ENCODE measurements at regions not wholly inside any gene's neighbourhood (a gene's known extent, or its start where the extent isn't known, plus 50 kb on each side); places are given as distances from the start of the nearest gene placed in this dataset.

DNA sequence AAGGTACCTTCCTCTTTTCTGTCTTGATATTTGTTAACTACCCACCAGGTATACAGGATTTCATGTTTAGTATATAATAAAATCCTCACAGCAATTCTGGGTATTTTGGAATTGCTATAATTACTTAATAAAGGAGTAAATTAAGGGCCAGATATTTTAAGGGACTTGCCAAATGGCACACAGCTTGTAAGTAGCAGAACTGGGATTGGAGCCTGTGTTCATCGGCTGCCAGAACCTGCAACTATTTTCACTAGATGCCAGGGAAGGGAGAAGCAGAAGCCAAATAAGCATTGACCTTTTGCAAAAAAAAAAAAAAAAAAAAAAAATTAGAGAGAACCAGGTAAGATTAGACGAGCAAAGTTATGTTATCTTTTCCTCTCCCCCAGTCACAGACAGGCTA is 683.3 kb upstream of the CADM2 start:
- ChIA-PET POLR2A (no interaction called here), CTCF (interaction anchor here (0.8 kb wide), 1 partner anchor 43 kb away, joined by 3 read pairs; no protein-coding TSS in a partner anchor)
- Histone ChIP-seq H3K36me3 (ENCODE audit: control insufficient read depth in 2 of 2, insufficient read depth in 1 of 2, low read length in 2 of 2) (no peaks in the 10 kb centered on the region), H3K27ac (ENCODE audit: extremely low read depth, low read depth, low read length) (no peak overlapping the region), H3K9me3 (ENCODE audit: control insufficient read depth, insufficient read depth, low read depth, low read length) (no peaks in the 10 kb centered on the region), H3K4me3 (ENCODE audit: low read depth, low read length) (no peak overlapping the region), H3K4me1 (ENCODE audit: control insufficient read depth, insufficient read depth, low read length) (no peaks in the 10 kb centered on the region)
- TF ChIP-seq, protein P1, sequence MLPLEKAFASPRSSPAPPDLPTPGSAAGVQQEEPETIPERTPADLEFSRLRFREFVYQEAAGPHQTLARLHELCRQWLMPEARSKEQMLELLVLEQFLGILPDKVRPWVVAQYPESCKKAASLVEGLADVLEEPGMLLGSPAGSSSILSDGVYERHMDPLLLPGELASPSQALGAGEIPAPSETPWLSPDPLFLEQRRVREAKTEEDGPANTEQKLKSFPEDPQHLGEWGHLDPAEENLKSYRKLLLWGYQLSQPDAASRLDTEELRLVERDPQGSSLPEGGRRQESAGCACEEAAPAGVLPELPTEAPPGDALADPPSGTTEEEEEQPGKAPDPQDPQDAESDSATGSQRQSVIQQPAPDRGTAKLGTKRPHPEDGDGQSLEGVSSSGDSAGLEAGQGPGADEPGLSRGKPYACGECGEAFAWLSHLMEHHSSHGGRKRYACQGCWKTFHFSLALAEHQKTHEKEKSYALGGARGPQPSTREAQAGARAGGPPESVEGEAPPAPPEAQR (tag by site-specific recombination; IDR thresholded peaks at IDR 0.05): no peak
- TF ChIP-seq ZNF621 (tag by site-specific recombination; IDR thresholded peaks at IDR 0.05) (no peak), ZNF223 (tag by site-specific recombination; IDR thresholded peaks at IDR 0.05) (no peak)

DNA sequence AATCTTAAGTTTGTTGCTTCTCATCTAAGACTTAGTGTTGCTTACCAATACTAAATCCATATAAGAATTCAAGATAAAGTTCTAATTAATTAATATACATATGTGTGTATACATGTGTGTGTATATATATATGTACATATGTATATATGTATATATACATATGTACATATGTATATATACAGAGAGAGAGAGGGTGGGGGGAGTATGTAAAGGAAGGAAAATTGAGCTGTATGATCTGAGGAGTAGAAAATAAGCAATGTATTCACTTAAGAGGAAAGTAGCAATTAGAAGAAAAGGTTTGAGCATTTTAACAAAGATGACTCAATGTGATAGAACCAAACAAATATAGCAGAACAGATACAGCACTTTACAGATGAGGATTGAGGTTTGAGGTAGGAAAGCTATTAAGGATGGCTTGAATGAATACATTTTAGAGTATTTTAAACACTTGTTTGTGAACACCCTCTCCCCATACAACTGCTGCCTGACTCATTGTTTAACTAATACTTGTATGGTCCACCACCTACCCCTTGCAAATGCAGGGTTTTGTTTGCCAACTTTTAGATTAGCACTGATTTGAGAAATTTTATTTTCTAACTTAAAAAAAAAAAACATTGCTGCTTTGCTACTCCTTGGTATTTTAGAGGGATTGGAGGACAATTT is 681.1 kb upstream of the CADM2 start:
- CTCF ChIA-PET: no interaction called here
- no peaks in the 10 kb centered on the region for H3K36me3 ChIP-seq (ENCODE audit: control insufficient read depth in 2 of 2, insufficient read depth in 1 of 2, low read length in 2 of 2)
- no peaks in the 10 kb centered on the region for H3K9me3 ChIP-seq (ENCODE audit: control insufficient read depth, insufficient read depth, low read depth, low read length)
- no peak overlapping the region for H3K4me3 ChIP-seq (ENCODE audit: low read depth, low read length)
- POLR2A ChIA-PET: no interaction called here
- H3K27ac ChIP-seq (ENCODE audit: extremely low read depth, low read depth, low read length): no peak overlapping the region
- H3K4me1 ChIP-seq (ENCODE audit: control insufficient read depth, insufficient read depth, low read length): no peaks in the 10 kb centered on the region
- no peak for TF ChIP-seq ZNF184 (tag by site-specific recombination; IDR thresholded peaks at IDR 0.05)

DNA sequence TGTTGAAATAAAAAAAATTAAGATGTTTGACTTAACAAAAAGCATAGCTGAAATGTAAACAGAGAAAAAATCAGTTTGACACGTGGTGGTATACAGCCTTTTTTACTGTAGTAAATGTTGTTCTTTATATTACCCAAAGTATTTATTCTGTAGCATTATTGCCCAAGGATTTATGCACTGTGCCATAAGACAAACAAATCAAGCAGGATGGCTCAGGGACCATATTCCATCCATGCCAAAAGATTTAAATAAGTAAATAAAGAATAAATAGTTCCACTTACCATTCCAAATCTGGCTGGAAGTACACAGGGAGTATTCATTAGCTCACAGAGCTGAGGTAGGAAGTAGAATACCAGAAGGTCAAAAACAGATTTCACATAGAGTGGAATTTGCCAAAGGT is 666.7 kb upstream of the CADM2 start:
- H3K4me3 ChIP-seq (ENCODE audit: low read depth, low read length): no peak overlapping the region
- H3K9me3 ChIP-seq (ENCODE audit: control insufficient read depth, insufficient read depth, low read depth, low read length): no peaks in the 10 kb centered on the region
- ChIA-PET POLR2A (no interaction called here), CTCF (no interaction called here)
- no peaks in the 10 kb centered on the region for H3K4me1 ChIP-seq (ENCODE audit: control insufficient read depth, insufficient read depth, low read length)
- H3K27ac ChIP-seq (ENCODE audit: extremely low read depth, low read depth, low read length): no peak overlapping the region
- no peaks in the 10 kb centered on the region for H3K36me3 ChIP-seq (ENCODE audit: control insufficient read depth in 2 of 2, insufficient read depth in 1 of 2, low read length in 2 of 2)
- TF ChIP-seq ZFP69B (tag by site-specific recombination; IDR thresholded peaks at IDR 0.05): no peak
- TF ChIP-seq, protein P2, sequence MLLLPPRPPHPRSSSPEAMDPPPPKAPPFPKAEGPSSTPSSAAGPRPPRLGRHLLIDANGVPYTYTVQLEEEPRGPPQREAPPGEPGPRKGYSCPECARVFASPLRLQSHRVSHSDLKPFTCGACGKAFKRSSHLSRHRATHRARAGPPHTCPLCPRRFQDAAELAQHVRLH (tag by site-specific recombination; IDR thresholded peaks at IDR 0.05): no peak
- no peak for TF ChIP-seq ZFP37 (tag by site-specific recombination; IDR thresholded peaks at IDR 0.05)
- TF ChIP-seq ZNF571 (tag by site-specific recombination; IDR thresholded peaks at IDR 0.05): no peak
- TF ChIP-seq BCL11A (tag by site-specific recombination; IDR thresholded peaks at IDR 0.05; ENCODE audit: low read depth): no peak
- TF ChIP-seq REPIN1 (tag by site-specific recombination; IDR thresholded peaks at IDR 0.05; ENCODE audit: low read depth): no peak
- no peak for TF ChIP-seq ZSCAN16 (tag by site-specific recombination; IDR thresholded peaks at IDR 0.05)
- no peak for TF ChIP-seq ZNF274 (IDR thresholded peaks at IDR 0.05; ENCODE audit: low read length)
- TF ChIP-seq ZNF274 (tag by site-specific recombination; IDR thresholded peaks at IDR 0.05; ENCODE audit: borderline replicate concordance): no peak
- TF ChIP-seq GLIS2 (tag by site-specific recombination; IDR thresholded peaks at IDR 0.05): no peak
- TF ChIP-seq ZFP3 (tag by site-specific recombination; IDR thresholded peaks at IDR 0.05; ENCODE audit: low read depth): no peak
- TF ChIP-seq ZNF404 (tag by site-specific recombination; IDR thresholded peaks at IDR 0.05): no peak
- no peak for TF ChIP-seq ZNF791 (tag by site-specific recombination; IDR thresholded peaks at IDR 0.05)
- TF ChIP-seq, protein P3, sequence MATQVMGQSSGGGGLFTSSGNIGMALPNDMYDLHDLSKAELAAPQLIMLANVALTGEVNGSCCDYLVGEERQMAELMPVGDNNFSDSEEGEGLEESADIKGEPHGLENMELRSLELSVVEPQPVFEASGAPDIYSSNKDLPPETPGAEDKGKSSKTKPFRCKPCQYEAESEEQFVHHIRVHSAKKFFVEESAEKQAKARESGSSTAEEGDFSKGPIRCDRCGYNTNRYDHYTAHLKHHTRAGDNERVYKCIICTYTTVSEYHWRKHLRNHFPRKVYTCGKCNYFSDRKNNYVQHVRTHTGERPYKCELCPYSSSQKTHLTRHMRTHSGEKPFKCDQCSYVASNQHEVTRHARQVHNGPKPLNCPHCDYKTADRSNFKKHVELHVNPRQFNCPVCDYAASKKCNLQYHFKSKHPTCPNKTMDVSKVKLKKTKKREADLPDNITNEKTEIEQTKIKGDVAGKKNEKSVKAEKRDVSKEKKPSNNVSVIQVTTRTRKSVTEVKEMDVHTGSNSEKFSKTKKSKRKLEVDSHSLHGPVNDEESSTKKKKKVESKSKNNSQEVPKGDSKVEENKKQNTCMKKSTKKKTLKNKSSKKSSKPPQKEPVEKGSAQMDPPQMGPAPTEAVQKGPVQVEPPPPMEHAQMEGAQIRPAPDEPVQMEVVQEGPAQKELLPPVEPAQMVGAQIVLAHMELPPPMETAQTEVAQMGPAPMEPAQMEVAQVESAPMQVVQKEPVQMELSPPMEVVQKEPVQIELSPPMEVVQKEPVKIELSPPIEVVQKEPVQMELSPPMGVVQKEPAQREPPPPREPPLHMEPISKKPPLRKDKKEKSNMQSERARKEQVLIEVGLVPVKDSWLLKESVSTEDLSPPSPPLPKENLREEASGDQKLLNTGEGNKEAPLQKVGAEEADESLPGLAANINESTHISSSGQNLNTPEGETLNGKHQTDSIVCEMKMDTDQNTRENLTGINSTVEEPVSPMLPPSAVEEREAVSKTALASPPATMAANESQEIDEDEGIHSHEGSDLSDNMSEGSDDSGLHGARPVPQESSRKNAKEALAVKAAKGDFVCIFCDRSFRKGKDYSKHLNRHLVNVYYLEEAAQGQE (tag by site-specific recombination; IDR thresholded peaks at IDR 0.05): no peak
- TF ChIP-seq KLF1 (tag by site-specific recombination; IDR thresholded peaks at IDR 0.05): no peak
- TF ChIP-seq ZNF223 (tag by site-specific recombination; IDR thresholded peaks at IDR 0.05): no peak
- TF ChIP-seq, protein P4, sequence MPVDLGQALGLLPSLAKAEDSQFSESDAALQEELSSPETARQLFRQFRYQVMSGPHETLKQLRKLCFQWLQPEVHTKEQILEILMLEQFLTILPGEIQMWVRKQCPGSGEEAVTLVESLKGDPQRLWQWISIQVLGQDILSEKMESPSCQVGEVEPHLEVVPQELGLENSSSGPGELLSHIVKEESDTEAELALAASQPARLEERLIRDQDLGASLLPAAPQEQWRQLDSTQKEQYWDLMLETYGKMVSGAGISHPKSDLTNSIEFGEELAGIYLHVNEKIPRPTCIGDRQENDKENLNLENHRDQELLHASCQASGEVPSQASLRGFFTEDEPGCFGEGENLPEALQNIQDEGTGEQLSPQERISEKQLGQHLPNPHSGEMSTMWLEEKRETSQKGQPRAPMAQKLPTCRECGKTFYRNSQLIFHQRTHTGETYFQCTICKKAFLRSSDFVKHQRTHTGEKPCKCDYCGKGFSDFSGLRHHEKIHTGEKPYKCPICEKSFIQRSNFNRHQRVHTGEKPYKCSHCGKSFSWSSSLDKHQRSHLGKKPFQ (tag by site-specific recombination; IDR thresholded peaks at IDR 0.05): no peak
- no peak for TF ChIP-seq ZNF621 (tag by site-specific recombination; IDR thresholded peaks at IDR 0.05)
- TF ChIP-seq, protein P5, sequence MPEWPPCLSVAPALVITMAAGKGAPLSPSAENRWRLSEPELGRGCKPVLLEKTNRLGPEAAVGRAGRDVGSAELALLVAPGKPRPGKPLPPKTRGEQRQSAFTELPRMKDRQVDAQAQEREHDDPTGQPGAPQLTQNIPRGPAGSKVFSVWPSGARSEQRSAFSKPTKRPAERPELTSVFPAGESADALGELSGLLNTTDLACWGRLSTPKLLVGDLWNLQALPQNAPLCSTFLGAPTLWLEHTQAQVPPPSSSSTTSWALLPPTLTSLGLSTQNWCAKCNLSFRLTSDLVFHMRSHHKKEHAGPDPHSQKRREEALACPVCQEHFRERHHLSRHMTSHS (tag by site-specific recombination; IDR thresholded peaks at IDR 0.05): no peak
- no peak for TF ChIP-seq ZNF610 (tag by site-specific recombination; IDR thresholded peaks at IDR 0.05; ENCODE audit: borderline replicate concordance)
- no peak for TF ChIP-seq ZNF266 (tag by site-specific recombination; IDR thresholded peaks at IDR 0.05; ENCODE audit: low read depth)

All from HEK293 (cell line).